HepG2 (cell line): ENCODE measurements at regions not wholly inside any gene's neighbourhood (a gene's known extent, or its start where the extent isn't known, plus 50 kb on each side); places are given as distances from the start of the nearest gene placed in this dataset.

Experiments used
- ATAC-seq: fragments of 200-7000 bp; cut with Tn5 transposase; 3 replicates; pipeline ENCODE4 v1.9.1; 2020; ENCODE audit warnings: mild to moderate bottlenecking, moderate library complexity
- BruUV-seq: library from RNA; stranded (reverse); fragments of 400-500 nt; replicated peaks from 2 replicates; lab custom pipeline; 2021; lab: Mats Ljungman, UMichigan
- CTCF ChIA-PET: fragments of 300-600 bp; formaldehyde crosslinking; extraction: SDS; loops from one replicate; lab custom pipeline; 2021; ENCODE audit warnings: low total read pairs, inconsistent platforms, low intra/inter-chr PET ratio; lab: Yijun Ruan, JAX
- POLR2A ChIA-PET: fragments of 350-600 bp; sonication (Branson Sonifier 250); formaldehyde crosslinking; loops from one replicate; lab custom pipeline; 2020; ENCODE audit warnings: antibody characterized with exemption, inconsistent platforms; lab: Yijun Ruan, JAX
- DNase-seq: peaks from one replicate; pipeline ENCODE4 v3.0.0-alpha.2; 2015; ENCODE audit warnings: low spot score
- FAIRE-seq: peaks from 3 replicates; lab custom pipeline; 2011; peaks lifted over from hg19 to GRCh38; lab: Jason Lieb, UNC
- H2AFZ ChIP-seq: one replicate; pipeline ENCODE4 v1.6.1; 2011; ENCODE audit warnings: low read length, inconsistent platforms
- H3K27ac ChIP-seq: fragments of 300-600 bp; 3 replicates; pipeline ENCODE4 v1.8.0; 2011; ENCODE audit warnings: mixed run types, mild to moderate bottlenecking, mixed read lengths, low read length, inconsistent platforms; ENCODE audit not compliant: insufficient read depth; ENCODE audit errors: extremely low read length
- H3K27me3 ChIP-seq, 2 experiments: fragments of 200-600 bp in 1 of 2; 2 replicates in 1 of 2; 3 replicates in 1 of 2; pipeline versions ENCODE4 v1.6.0 to v1.8.0; 2011; ENCODE audit warnings: low read length in 2 of 2, mild to moderate bottlenecking in 2 of 2, moderate library complexity in 2 of 2, inconsistent platforms in 1 of 2; ENCODE audit not compliant: insufficient read depth in 2 of 2, control insufficient read depth in 1 of 2
- H3K36me3 ChIP-seq, 2 experiments: fragments of 200-600 bp in 1 of 2; replicated peaks in 1 of 2; 2 replicates in 1 of 2; 3 replicates in 1 of 2; pipeline versions ENCODE4 v1.5.1 to v1.8.0; 2011; ENCODE audit warnings: low read length in 2 of 2, inconsistent platforms in 1 of 2; ENCODE audit not compliant: insufficient read depth in 2 of 2, control insufficient read depth in 1 of 2
- H3K4me1 ChIP-seq: 2 replicates; pipeline ENCODE4 v1.5.1; 2012; ENCODE audit warnings: low read length, inconsistent platforms; ENCODE audit not compliant: insufficient read depth
- H3K4me2 ChIP-seq: 2 replicates; pipeline ENCODE4 v1.6.0; 2011; ENCODE audit warnings: low read depth, low read length, inconsistent platforms
- H3K4me3 ChIP-seq, 3 experiments: fragments of 200-600 bp in 1 of 3; sonication (generic), shearing (Covaris generic) in 1 of 3; replicated peaks in 1 of 3; 2 replicates each; pipeline ENCODE4 v1.5.1; 2011 to 2016; ENCODE audit warnings: low read length in 3 of 3, inconsistent platforms in 2 of 3, low read depth in 2 of 3, mild to moderate bottlenecking in 2 of 3, control low read depth in 1 of 3, mixed read lengths in 1 of 3; ENCODE audit not compliant: insufficient read depth in 1 of 3
- H3K79me2 ChIP-seq: one replicate; pipeline ENCODE4 v1.6.1; 2011; ENCODE audit warnings: low read length, inconsistent platforms; ENCODE audit not compliant: insufficient read depth
- H3K9ac ChIP-seq: 2 replicates; pipeline ENCODE4 v1.6.0; 2011; ENCODE audit warnings: mild to moderate bottlenecking, low read depth, low read length, inconsistent platforms; ENCODE audit not compliant: insufficient read depth
- H3K9me3 ChIP-seq: 2 replicates; pipeline ENCODE4 v1.5.1; 2012; ENCODE audit warnings: mild to moderate bottlenecking, low read length
- H4K20me1 ChIP-seq: 2 replicates; pipeline ENCODE4 v1.6.0; 2011; ENCODE audit warnings: inconsistent platforms, mild to moderate bottlenecking, low read length, moderate library complexity; ENCODE audit not compliant: insufficient read depth
- KAT7 ChIP-seq: IDR thresholded peaks from 2 replicates; pipeline ENCODE4 v1.6.1; 2018; ENCODE audit warnings: borderline replicate concordance, missing compliant biosample characterization
- MAFG ChIP-seq: sonication (generic); formaldehyde crosslinking; IDR thresholded peaks from 2 replicates; pipeline ENCODE4 v1.5.1; 2020; ENCODE audit warnings: mild to moderate bottlenecking, missing genetic modification reagents
- MEIS1 ChIP-seq: sonication (generic); formaldehyde crosslinking; IDR thresholded peaks from 2 replicates; pipeline ENCODE4 v1.9.0; 2021; ENCODE audit warnings: mild to moderate bottlenecking, missing genetic modification reagents, moderate library complexity, borderline replicate concordance
- NPAS2 ChIP-seq: sonication (generic); formaldehyde crosslinking; IDR thresholded peaks from 2 replicates; pipeline ENCODE4 v1.8.0; 2022; ENCODE audit warnings: mild to moderate bottlenecking, missing genetic modification reagents, borderline replicate concordance
- NRL ChIP-seq: sonication (generic); formaldehyde crosslinking; IDR thresholded peaks from 2 replicates; pipeline ENCODE4 v1.5.0; 2020; ENCODE audit warnings: missing genetic modification reagents, mild to moderate bottlenecking, moderate library complexity, borderline replicate concordance
- PRPF4 ChIP-seq: fragments of 200-400 bp; formaldehyde crosslinking; IDR thresholded peaks from 2 replicates; pipeline ENCODE4 v1.6.1; 2016; ENCODE audit warnings: low read length, low read depth; ENCODE audit not compliant: poor library complexity, severe bottlenecking
- SRF ChIP-seq: IDR thresholded peaks from 2 replicates; pipeline ENCODE4 v1.6.1; 2011; ENCODE audit warnings: mild to moderate bottlenecking, low read depth, low read length, moderate library complexity
- ZNF225 ChIP-seq: sonication (generic); formaldehyde crosslinking; IDR thresholded peaks from 2 replicates; pipeline ENCODE4 v1.4.0; 2020; ENCODE audit warnings: mild to moderate bottlenecking, missing genetic modification reagents
- ZNF256 ChIP-seq: sonication (generic); formaldehyde crosslinking; conservative IDR thresholded peaks from 2 replicates; pipeline ENCODE4 v1.4.0; 2020; ENCODE audit warnings: missing genetic modification reagents
- ZNF326 ChIP-seq: sonication (generic); formaldehyde crosslinking; IDR thresholded peaks from 2 replicates; pipeline ENCODE4 v1.4.0; 2020; ENCODE audit warnings: missing genetic modification reagents, borderline replicate concordance
- ZNF33B ChIP-seq: sonication (generic); formaldehyde crosslinking; IDR thresholded peaks from 2 replicates; pipeline ENCODE4 v1.5.1; 2020; ENCODE audit warnings: mild to moderate bottlenecking, missing genetic modification reagents
- ZNF607 ChIP-seq: sonication (generic); formaldehyde crosslinking; IDR thresholded peaks from 2 replicates; pipeline ENCODE4 v1.5.1; 2020; ENCODE audit warnings: missing genetic modification reagents, mild to moderate bottlenecking, borderline replicate concordance
- ZNF782 ChIP-seq: sonication (generic); formaldehyde crosslinking; IDR thresholded peaks from 2 replicates; pipeline ENCODE4 v1.4.0; 2020; ENCODE audit warnings: missing genetic modification reagents, mild to moderate bottlenecking, borderline replicate concordance
- ZNF850 ChIP-seq: sonication (generic); formaldehyde crosslinking; conservative IDR thresholded peaks from 2 replicates; pipeline ENCODE4 v1.9.0; 2021; ENCODE audit warnings: mild to moderate bottlenecking, missing genetic modification reagents
- WGBS: methylation state at CpG from one replicate; pipeline ENCODE4 v1.1.6; 2017; ENCODE audit warnings: low lambda C conversion rate; 5-methylcytosine and 5-hydroxymethylcytosine counted together
- in situ Hi-C: cut with HindIII; loops from 2 replicates; pipeline ENCODE4 v1.10.0; 2017; ENCODE audit warnings: low pct_unique_long_range_greater_than_20kb; ENCODE audit not compliant: extremely low pct_ligation_motif_present
- intact Hi-C: fragments of 100-400 bp; cut with micrococcal nuclease; formaldehyde crosslinking; loops from one replicate; pipeline ENCODE4 v1.10.0; 2022; ENCODE audit not compliant: unreplicated experiment
- TF ChIP-seq, protein P1 (sequence below): sonication (generic); formaldehyde crosslinking; IDR thresholded peaks from 2 replicates; pipeline ENCODE4 v1.5.0; 2020; ENCODE audit warnings: missing genetic modification reagents, mild to moderate bottlenecking, borderline replicate concordance
- TF ChIP-seq, protein P2 (sequence below): sonication (generic); formaldehyde crosslinking; IDR thresholded peaks from 2 replicates; pipeline ENCODE4 v1.4.0; 2020; ENCODE audit warnings: low read depth, mild to moderate bottlenecking, missing genetic modification reagents
- TF ChIP-seq, protein P3 (sequence below): sonication (generic); formaldehyde crosslinking; IDR thresholded peaks from 2 replicates; pipeline ENCODE4 v1.5.0; 2020; ENCODE audit warnings: mild to moderate bottlenecking, low read depth, missing genetic modification reagents, borderline replicate concordance
- TF ChIP-seq, protein P4 (sequence below): sonication (generic); formaldehyde crosslinking; IDR thresholded peaks from 2 replicates; pipeline ENCODE4 v1.5.0; 2020; ENCODE audit warnings: missing genetic modification reagents
- TF ChIP-seq, protein P5 (sequence below): sonication (generic); formaldehyde crosslinking; IDR thresholded peaks from 2 replicates; pipeline ENCODE4 v1.8.0; 2022; ENCODE audit warnings: mild to moderate bottlenecking, missing genetic modification reagents, borderline replicate concordance

DNA sequence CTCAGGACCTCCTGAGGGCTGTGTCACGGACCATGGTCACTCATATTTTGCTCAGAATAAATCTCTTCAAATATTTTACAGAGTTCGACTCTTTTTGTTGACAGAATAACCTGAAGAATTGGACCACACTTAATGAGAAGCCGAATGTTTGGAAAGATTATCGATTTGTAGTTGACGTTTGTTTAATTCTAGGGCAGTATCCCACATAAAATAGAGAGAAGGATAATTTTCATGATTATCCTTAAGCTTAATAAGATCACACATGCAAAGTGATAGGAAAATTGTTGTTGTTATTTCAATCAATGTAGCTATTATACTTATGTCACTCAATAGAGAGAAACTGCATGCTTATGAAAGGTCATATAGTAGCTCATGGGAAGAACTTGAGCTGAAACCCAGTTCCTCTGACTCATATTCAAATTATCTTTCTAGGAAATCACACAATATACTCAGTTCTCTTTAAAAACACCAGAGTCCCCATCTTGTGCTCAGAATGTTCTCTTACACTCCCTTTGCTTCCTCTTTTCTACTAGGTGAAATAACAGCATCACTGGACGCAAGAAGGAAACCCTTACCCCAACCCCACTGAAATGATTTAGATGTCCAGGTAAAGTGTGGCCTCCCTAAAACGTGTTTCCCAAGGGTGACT is 982.1 kb downstream of the TSN start:
- Histone ChIP-seq H3K36me3 (no peaks in the 10 kb centered on the region), H3K9ac (no peak overlapping the region), H3K4me1 (no peaks in the 10 kb centered on the region), H4K20me1 (no peaks in the 10 kb centered on the region), H2AFZ (no peak overlapping the region), H3K79me2 (no peaks in the 10 kb centered on the region), H3K4me3 (no peak overlapping the region)
- intact Hi-C loops = no loop called here
- 4% methylated on average over 7 of the region's 7 CpGs for WGBS
- in situ Hi-C loops = no loop called here
- TF ChIP-seq ZNF33B (no peak), ZNF326 (CRISPR knock-in tag) (no peak), NPAS2 (CRISPR knock-in tag) (no peak), KAT7 (CRISPR knock-in tag) (no peak), ZNF607 (CRISPR knock-in tag) (no peak), PRPF4 (no peak), ZNF225 (no peak), ZNF782 (no peak), NRL (CRISPR knock-in tag) (no peak), ZNF256 (CRISPR knock-in tag) (no peak), SRF (no peak), MEIS1 (no peak), ZNF850 (no peak), MAFG (CRISPR knock-in tag) (no peak)
- TF ChIP-seq, protein P1, sequence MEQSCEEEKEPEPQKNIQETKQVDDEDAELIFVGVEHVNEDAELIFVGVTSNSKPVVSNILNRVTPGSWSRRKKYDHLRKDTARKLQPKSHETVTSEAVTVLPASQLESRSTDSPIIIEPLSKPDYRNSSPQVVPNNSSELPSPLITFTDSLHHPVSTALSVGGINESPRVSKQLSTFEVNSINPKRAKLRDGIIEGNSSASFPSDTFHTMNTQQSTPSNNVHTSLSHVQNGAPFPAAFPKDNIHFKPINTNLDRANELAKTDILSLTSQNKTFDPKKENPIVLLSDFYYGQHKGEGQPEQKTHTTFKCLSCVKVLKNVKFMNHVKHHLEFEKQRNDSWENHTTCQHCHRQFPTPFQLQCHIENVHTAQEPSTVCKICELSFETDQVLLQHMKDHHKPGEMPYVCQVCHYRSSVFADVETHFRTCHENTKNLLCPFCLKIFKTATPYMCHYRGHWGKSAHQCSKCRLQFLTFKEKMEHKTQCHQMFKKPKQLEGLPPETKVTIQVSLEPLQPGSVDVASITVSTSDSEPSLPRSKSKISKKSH = no peak
- TF ChIP-seq, protein P2, sequence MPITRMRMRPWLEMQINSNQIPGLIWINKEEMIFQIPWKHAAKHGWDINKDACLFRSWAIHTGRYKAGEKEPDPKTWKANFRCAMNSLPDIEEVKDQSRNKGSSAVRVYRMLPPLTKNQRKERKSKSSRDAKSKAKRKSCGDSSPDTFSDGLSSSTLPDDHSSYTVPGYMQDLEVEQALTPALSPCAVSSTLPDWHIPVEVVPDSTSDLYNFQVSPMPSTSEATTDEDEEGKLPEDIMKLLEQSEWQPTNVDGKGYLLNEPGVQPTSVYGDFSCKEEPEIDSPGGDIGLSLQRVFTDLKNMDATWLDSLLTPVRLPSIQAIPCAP (CRISPR knock-in tag) = no peak
- TF ChIP-seq, protein P3, sequence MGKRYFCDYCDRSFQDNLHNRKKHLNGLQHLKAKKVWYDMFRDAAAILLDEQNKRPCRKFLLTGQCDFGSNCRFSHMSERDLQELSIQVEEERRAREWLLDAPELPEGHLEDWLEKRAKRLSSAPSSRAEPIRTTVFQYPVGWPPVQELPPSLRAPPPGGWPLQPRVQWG (CRISPR knock-in tag) = no peak
- TF ChIP-seq, protein P4, sequence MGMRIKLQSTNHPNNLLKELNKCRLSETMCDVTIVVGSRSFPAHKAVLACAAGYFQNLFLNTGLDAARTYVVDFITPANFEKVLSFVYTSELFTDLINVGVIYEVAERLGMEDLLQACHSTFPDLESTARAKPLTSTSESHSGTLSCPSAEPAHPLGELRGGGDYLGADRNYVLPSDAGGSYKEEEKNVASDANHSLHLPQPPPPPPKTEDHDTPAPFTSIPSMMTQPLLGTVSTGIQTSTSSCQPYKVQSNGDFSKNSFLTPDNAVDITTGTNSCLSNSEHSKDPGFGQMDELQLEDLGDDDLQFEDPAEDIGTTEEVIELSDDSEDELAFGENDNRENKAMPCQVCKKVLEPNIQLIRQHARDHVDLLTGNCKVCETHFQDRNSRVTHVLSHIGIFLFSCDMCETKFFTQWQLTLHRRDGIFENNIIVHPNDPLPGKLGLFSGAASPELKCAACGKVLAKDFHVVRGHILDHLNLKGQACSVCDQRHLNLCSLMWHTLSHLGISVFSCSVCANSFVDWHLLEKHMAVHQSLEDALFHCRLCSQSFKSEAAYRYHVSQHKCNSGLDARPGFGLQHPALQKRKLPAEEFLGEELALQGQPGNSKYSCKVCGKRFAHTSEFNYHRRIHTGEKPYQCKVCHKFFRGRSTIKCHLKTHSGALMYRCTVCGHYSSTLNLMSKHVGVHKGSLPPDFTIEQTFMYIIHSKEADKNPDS (CRISPR knock-in tag) = no peak
- TF ChIP-seq, protein P5, sequence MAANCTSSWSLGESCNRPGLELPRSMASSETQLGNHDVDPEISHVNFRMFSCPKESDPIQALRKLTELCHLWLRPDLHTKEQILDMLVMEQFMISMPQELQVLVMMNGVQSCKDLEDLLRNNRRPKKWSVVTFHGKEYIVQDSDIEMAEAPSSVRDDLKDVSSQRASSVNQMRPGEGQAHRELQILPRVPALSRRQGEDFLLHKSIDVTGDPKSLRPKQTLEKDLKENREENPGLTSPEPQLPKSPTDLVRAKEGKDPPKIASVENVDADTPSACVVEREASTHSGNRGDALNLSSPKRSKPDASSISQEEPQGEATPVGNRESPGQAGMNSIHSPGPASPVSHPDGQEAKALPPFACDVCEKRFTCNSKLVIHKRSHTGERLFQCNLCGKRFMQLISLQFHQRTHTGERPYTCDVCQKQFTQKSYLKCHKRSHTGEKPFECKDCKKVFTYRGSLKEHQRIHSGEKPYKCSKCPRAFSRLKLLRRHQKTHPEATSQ = no peak
- TF ChIP-seq, all 625 proteins: peak for 0
- FAIRE-seq (no peak), ATAC-seq (no peak), DNase-seq (no peak)
- Histone ChIP-seq H3K4me2 (no peak overlapping the region), H3K27me3 (no peaks in the 10 kb centered on the region), H3K27ac (no peak overlapping the region), H3K9me3 (no peaks in the 10 kb centered on the region; the same call in 1 of the 2 replicates)
- BruUV-seq = no TSS peak
- ChIA-PET CTCF (no interaction called here), POLR2A (no interaction called here)
